GM12874 (cell line): ENCODE measurements at regions not wholly inside any gene's neighbourhood (a gene's known extent, or its start where the extent isn't known, plus 50 kb on each side); places are given as distances from the start of the nearest gene placed in this dataset.

Experiments used
- TF ChIP-seq, protein P1 (sequence below): IDR thresholded peaks from 2 replicates; pipeline ENCODE4 v1.5.1; 2011; ENCODE audit warnings: low read depth, mild to moderate bottlenecking, control low read depth, low read length, moderate library complexity; ENCODE audit not compliant: insufficient read depth

DNA sequence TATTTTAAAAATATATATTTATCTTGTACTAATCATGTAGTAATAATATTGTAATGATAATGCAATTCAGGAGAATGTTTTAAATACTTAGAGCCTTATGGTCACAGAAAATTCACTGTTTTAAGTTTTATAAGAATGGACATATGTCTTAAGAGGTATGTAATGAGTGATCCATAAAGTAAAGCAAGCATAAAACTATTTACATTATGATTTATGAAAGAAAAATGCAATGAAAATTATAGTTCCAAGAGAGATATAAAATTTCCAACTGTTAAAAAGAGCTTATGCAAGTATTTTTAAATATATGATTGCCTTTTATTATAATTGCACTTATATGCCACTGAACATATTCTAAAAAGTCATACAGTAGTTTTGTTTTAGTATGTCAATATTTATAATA is 157.5 kb upstream of the TARS1 start:
- TF ChIP-seq, protein P1, sequence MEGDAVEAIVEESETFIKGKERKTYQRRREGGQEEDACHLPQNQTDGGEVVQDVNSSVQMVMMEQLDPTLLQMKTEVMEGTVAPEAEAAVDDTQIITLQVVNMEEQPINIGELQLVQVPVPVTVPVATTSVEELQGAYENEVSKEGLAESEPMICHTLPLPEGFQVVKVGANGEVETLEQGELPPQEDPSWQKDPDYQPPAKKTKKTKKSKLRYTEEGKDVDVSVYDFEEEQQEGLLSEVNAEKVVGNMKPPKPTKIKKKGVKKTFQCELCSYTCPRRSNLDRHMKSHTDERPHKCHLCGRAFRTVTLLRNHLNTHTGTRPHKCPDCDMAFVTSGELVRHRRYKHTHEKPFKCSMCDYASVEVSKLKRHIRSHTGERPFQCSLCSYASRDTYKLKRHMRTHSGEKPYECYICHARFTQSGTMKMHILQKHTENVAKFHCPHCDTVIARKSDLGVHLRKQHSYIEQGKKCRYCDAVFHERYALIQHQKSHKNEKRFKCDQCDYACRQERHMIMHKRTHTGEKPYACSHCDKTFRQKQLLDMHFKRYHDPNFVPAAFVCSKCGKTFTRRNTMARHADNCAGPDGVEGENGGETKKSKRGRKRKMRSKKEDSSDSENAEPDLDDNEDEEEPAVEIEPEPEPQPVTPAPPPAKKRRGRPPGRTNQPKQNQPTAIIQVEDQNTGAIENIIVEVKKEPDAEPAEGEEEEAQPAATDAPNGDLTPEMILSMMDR: no peak

DNA sequence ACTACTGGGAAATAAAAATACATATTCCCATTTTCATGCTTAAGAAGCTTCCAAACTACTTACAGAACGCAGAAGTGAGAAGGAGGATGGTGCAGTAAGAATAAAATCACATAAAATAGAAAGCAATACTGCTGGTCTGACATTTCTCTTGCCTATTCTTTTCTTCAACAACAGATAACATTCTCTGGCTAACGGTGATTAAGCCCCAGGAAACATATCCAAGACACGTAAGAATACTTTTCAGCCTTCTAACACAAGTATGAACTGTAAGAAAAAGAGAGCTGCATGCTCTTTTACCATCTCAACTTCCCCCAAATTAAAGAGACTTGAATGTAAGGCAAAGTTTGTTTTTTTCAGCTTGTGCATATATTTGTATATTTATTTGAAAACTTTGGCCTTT is 156.1 kb upstream of the TARS1 start:
- TF ChIP-seq, protein P1: no peak

DNA sequence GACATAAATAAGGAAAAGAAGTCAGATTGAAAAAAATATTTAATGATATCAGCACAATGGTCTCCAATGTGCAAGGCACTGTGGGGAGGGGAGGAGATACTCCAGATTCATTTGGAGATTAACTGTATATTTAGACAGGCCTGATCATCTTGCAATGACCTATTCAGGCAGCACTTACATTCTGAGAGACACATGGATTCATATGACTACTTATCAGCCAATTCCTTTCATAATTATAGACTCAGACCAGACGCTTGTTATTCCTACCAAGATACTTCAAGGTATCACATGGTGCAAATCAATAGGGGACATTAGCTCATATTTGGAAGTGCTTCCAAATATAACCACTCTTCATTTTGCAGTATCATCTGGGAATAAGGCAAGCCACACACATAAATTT is 153.5 kb upstream of the TARS1 start:
- TF ChIP-seq, protein P1: no peak

DNA sequence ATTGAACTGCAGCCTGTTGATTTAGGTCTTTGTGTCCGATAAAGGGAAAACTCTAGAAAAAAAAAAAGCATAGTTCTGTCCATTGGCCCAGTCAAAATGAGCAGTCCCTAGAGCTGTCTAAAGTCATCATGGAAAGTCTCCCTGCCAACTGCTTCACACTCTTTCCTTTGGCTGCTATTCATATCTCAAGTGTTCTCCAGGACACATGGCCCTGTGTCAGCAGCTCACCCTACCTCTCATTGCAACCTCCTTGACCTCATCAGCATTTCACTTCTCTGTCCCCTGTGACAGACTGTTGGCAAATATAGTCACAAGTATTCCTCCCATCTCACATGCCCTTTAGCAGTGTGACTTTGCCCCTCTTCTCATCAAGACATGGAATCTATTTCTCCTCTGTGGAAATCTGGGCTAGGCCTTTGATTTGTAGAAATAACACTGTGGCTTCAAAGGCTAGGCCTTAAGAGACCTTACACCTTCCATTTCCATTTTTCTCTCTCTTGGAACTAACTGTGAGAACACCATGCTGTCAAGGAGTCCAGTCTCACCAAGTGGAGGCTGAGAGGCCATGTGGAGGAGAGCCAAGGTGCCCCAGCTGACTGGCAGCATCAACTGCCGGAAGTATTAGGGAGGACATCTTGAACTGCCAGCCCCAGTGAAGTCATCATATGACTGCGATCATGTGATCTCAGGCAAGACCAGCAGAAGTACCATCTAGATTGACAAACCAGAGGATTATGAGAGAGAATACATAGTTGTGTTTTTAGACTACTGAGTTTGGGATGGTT is 149.4 kb upstream of the TARS1 start:
- TF ChIP-seq, protein P1: no peak

DNA sequence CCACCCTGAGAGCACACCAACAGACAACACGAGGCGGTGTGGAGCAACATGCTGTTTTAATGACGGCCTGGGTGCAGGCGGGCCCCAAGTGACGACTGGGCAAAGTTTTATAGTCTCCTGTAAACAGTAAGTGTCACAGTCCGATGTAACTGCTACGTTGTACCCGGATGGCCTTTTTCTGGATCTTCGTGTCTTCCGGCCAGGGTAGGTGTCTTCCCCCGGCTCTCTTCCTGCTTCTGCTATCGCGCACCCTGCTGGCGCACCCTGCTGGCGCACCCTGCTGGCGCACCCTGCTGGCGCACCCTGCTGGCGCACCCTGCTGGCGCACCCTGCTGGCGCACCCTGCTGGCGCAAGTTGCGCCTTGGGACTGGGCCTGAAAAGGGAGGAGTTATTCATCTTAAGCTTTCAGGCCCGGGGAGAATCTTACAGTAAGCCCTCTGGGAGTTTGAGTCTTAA is 143.0 kb upstream of the TARS1 start:
- TF ChIP-seq, protein P1: no peak

DNA sequence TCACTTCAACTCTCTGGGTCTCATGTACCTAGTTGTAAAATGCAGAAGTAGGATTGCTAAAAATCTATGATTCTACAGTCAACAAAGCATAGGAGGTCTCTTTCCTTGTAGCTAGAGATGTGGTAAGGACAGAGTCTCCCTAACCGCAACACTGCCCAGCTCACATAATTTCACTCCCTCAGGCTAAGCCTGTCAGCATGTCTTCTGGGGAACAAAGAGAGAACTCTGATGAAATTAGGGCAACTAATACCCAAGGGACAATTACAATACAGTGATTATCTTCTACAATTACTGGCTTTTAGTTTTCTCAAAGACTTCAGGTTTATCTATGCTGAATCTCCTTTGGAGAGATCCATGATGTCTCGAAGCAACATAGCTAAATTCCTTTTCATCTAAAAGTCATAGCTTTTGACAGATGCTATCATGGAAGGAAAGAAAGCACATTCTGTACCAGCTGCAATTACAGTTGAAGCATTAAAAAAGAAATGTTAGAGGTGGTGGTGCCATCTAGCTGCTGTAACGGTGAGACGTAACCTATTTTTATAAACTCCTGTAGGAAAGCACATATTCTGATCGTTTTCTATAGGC is 141.1 kb upstream of the TARS1 start:
- TF ChIP-seq, protein P1: 0 out of 2 replicates have a peak, but pooled peaks have one; percentile 4

DNA sequence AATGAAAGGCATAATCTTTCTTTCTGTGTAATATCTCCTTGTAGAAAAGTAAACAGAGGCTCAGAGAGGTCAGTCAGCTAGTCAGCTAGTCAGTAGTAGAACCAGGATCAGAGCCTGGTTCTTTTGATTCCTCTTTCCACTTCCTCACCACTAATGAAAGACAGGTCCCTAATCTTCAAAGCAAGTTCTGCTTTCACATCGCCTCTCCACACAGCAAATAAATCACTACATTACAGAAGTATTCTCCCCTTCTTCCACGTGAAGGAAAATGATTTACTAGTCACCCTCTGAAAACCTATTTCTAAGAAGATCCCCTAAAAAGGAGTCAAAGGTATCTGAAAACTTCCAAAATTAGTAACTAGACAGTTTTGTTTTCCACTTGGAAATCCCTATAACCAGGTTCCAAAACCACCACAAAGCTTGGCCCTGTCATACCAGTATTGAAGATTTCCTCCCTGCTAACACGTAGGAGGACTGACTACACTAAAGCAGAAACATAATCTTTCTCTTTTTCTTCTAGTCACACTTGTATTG is 140.5 kb upstream of the TARS1 start:
- TF ChIP-seq, protein P1: no peak
